Vagina (tissue), 2 donors: ENCODE measurements at regions not wholly inside any gene's neighbourhood (a gene's known extent, or its start where the extent isn't known, plus 50 kb on each side); places are given as distances from the start of the nearest gene placed in this dataset.

Source experiments
- POLR2A ChIP-seq, 2 donors: fragments of 450-650 bp; IDR thresholded peaks; one replicate each; pipeline ENCODE4 v1.6.1; 2017; ENCODE audit warnings: antibody characterized with exemption in 2 of 2, mild to moderate bottlenecking in 2 of 2, moderate library complexity in 2 of 2
- POLR2AphosphoS5 ChIP-seq, 2 donors: sonication (generic); formaldehyde crosslinking; IDR thresholded peaks; one replicate each; pipeline ENCODE4 v1.9.0; 2017; ENCODE audit warnings: antibody characterized with exemption in 2 of 2, mild to moderate bottlenecking in 2 of 2, low read depth in 1 of 2; ENCODE audit not compliant: insufficient read depth in 1 of 2
- TF ChIP-seq, protein P1 (sequence below), 3 experiments: fragments of 450-650 bp in 2 of 3; fragments of 200-600 bp in 1 of 3; sonication (generic) in 1 of 3; IDR thresholded peaks; one replicate each; pipeline ENCODE4 v1.5.1; 2017 to 2019; ENCODE audit warnings: antibody characterized with exemption in 3 of 3, mild to moderate bottlenecking in 2 of 3, moderate library complexity in 2 of 3

DNA sequence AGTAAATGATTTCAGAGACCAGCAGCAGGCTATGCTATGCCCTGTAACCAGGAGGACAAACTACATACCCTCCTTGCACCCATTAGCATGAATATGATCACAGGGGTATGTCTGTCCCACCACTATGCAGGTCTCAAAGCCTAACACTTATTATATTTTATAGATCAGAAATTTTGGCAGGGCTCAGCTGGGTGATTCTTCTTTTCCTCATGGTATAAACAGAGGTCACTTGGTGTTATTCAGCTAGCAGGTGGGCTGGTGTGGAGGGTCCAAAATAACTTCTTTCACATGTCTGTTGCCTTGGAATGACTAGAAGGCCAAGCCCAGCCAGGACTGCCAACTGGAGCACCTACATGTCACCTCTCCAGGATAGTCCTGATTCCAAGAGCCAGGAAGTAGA is 252.9 kb downstream of the ARHGAP12 start:
- TF ChIP-seq, protein P1, sequence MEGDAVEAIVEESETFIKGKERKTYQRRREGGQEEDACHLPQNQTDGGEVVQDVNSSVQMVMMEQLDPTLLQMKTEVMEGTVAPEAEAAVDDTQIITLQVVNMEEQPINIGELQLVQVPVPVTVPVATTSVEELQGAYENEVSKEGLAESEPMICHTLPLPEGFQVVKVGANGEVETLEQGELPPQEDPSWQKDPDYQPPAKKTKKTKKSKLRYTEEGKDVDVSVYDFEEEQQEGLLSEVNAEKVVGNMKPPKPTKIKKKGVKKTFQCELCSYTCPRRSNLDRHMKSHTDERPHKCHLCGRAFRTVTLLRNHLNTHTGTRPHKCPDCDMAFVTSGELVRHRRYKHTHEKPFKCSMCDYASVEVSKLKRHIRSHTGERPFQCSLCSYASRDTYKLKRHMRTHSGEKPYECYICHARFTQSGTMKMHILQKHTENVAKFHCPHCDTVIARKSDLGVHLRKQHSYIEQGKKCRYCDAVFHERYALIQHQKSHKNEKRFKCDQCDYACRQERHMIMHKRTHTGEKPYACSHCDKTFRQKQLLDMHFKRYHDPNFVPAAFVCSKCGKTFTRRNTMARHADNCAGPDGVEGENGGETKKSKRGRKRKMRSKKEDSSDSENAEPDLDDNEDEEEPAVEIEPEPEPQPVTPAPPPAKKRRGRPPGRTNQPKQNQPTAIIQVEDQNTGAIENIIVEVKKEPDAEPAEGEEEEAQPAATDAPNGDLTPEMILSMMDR (IDR thresholded peaks at IDR 0.05), result no peak
- no peak for TF ChIP-seq POLR2AphosphoS5 (IDR thresholded peaks at IDR 0.05; ENCODE audit: insufficient read depth in 1 of 2, low read depth in 1 of 2)
- TF ChIP-seq POLR2A (IDR thresholded peaks at IDR 0.05), result no peak
